ENCODE measurements at regions not wholly inside any gene's neighbourhood (a gene's known extent, or its start where the extent isn't known, plus 50 kb on each side); places are given as distances from the start of the nearest gene placed in this dataset.
A peak's percentile ranks its signal among the peaks of the same experiment; 100 is the strongest.

DNA sequence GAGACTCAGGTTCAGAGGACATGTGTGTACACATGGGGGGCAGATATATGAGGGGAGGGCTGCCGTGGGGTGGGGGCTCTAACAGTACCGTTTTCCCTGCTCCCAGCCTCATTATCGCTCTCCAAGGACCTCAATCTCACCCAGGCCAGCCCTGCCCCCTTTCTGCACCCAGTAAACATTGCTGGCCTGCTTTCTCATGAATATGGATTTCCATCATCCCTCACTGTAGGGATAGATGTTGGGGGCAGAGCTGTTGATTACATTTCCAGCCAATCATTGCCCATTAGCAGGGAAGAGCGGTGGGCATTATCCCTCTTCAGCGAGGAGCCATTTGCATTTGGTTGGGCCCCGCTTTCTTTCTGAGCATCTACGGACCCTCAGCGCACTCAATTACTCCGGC, 273.8 kb downstream of the RPS6KC1 start:
- DNase-seq (ENCODE audit: extremely low read depth, low read depth): no peak
- TF ChIP-seq, protein P1, sequence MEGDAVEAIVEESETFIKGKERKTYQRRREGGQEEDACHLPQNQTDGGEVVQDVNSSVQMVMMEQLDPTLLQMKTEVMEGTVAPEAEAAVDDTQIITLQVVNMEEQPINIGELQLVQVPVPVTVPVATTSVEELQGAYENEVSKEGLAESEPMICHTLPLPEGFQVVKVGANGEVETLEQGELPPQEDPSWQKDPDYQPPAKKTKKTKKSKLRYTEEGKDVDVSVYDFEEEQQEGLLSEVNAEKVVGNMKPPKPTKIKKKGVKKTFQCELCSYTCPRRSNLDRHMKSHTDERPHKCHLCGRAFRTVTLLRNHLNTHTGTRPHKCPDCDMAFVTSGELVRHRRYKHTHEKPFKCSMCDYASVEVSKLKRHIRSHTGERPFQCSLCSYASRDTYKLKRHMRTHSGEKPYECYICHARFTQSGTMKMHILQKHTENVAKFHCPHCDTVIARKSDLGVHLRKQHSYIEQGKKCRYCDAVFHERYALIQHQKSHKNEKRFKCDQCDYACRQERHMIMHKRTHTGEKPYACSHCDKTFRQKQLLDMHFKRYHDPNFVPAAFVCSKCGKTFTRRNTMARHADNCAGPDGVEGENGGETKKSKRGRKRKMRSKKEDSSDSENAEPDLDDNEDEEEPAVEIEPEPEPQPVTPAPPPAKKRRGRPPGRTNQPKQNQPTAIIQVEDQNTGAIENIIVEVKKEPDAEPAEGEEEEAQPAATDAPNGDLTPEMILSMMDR (IDR thresholded peaks at IDR 0.05; ENCODE audit: low read depth, low read length, missing control alignments): no peak
- H3K4me3 ChIP-seq (replicated peaks; ENCODE audit: low read depth, low read length): no peak overlapping the region

DNA sequence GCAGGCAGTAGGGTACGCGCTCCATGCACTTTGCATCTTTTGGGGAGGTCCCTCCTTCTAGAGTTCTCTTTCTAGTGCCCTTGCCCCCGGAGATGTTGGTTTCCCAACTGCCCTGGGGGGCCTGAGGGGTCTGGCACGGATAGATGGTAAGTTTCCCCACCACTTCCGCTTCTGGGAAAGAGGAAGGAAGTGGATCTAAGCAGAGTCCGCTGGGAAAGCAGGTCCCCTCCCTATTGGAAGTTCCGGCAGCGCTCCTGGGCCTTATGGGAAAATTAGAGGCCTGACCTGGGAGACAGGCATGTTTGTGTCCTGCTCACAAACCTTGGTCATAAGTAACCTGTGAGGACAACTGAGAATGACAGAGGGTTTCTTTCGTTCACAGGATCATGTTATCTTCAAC, 274.4 kb downstream of the RPS6KC1 start:
- H3K4me3 ChIP-seq (replicated peaks; ENCODE audit: low read depth, low read length): no peak overlapping the region
- TF ChIP-seq, protein P1 (IDR thresholded peaks at IDR 0.05; ENCODE audit: low read depth, low read length, missing control alignments): no peak
- DNase-seq (ENCODE audit: extremely low read depth, low read depth): no peak

DNA sequence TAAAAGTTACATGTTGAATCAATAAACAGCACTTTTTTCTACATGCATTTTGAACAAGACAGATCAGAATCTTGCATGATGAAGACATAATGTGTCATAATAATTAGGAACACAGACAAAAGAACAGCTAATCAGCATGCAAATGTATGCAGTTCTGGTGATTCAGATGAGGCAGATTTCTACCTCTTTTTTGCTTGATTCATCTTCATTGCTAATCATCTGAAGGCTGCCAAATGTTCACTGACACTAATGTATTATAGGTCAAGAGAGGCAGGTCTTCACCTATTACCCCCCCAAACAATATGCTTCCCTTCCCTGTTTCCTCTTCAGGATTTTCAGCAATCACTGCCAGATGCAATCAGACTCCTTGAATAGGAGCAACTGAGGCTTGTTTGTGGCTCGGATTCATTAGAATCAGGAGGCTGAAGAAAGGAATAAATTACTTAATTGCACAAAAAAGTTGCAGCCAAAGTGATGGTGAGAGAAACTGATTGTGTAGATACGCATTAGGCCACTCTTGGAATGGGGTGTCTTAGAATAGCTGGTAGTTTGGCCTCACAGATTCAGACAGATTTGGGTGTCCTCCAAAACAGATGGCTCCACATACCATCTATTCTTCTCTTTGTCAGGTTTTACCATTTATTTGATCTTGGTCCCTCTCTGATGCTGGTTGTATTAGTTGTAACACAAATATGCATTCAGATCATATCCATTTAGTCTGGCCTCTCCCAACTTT, 275.4 kb downstream of the RPS6KC1 start:
- TF ChIP-seq, protein P1 (IDR thresholded peaks at IDR 0.05; ENCODE audit: low read depth, low read length, missing control alignments): no peak
- H3K4me3 ChIP-seq (replicated peaks; ENCODE audit: low read depth, low read length): no peak overlapping the region
- no peak for DNase-seq (ENCODE audit: extremely low read depth, low read depth)

DNA sequence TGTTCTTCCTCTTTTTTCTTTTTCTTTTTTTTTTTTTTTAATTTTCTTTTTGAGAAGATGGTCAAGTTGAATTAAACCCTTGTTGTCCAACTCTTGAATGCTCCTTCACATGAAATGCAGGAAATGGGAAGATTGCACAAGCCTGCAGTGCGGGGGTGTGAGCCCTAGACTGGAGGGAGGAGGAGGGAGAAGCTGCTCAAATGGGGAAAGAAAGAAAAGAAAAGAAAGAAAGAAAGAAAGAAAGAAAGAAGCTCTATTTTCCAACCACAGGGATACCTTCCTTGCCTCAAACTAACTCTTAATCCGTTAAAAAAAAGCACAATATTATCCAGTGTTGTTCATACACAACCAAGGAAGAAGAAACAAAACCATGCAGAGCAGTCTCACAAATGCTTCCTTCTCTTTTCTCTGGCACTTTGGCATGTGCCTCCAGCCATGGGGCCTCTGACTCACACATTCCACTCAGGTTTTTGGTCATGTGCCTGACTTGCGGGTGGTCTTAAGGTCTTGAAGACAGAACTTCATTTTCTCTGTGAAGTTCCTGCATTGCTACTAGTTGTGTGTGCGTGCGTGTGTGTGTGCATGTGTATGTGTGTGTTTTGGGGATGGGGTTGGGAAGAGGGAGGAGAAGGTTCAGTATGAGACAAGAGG, 276.1 kb downstream of the RPS6KC1 start:
- TF ChIP-seq, protein P1 (IDR thresholded peaks at IDR 0.05; ENCODE audit: low read depth, low read length, missing control alignments): no peak
- DNase-seq (ENCODE audit: extremely low read depth, low read depth): peak; percentile 36
- no peak overlapping the region for H3K4me3 ChIP-seq (replicated peaks; ENCODE audit: low read depth, low read length)

DNA sequence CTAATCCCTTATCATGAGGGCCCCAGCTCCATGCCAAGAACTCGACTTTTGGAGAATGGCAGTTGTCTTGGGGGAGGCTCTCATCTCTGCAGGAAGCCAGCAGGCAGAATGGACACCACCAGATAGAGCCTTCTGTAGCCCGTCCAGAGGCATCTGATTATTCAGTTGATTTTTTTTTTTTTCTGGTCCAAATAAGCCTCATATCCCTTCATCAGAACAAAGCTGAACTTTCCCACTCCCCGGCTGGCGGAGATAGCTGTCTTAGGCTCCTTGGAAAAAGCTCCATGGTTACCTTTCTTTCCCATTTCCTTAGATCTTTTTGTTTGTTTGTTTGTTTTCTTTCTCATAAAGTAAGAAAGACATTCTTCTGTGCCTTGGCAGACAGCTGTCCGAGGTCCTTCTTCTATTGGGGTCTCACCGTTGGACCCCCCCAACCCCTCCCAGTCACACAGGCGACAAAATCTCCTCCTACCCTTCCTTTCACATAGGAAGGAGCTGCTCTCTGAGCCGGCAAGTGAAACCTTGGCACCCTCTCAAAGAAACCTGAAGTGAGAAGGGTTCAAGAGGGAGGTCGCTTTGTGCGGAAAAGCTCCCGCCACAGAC, 278.5 kb downstream of the RPS6KC1 start:
- no peak overlapping the region for H3K4me3 ChIP-seq (replicated peaks; ENCODE audit: low read depth, low read length)
- TF ChIP-seq, protein P1 (IDR thresholded peaks at IDR 0.05; ENCODE audit: low read depth, low read length, missing control alignments): no peak
- no peak for DNase-seq (ENCODE audit: extremely low read depth, low read depth)

DNA sequence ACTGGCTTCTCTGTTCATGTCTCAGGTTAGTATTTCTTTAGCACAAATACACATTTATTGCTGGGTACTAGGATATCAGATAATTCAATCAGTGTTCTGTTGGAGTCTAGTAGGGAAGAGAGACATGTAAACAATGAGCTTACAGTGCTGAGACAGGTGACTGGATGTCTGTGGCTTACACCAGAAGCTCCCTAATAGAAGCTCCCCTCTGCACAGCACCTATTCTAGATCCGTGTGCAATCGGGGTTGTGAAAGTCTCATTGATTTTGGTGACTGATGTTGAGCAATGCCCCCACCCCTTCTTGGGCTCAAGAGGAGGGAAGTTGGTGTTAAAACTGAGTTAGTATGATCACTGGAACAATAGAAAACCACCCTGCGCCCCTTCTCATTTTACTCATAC, 279.2 kb downstream of the RPS6KC1 start:
- DNase-seq (ENCODE audit: extremely low read depth, low read depth): no peak
- TF ChIP-seq, protein P1 (IDR thresholded peaks at IDR 0.05; ENCODE audit: low read depth, low read length, missing control alignments): no peak
- H3K4me3 ChIP-seq (replicated peaks; ENCODE audit: low read depth, low read length): no peak overlapping the region
